Heart left ventricle (tissue), 16 donors: ENCODE measurements at regions not wholly inside any gene's neighbourhood (a gene's known extent, or its start where the extent isn't known, plus 50 kb on each side); places are given as distances from the start of the nearest gene placed in this dataset.
"Not testable (repeated sequence)": the region's sequence is repeated elsewhere in the genome, so short reads cannot be mapped to it uniquely, and the experiment has no call there.

Experiments used
- ATAC-seq, 4 donors: fragments of 200-7000 bp; cut with Tn5 transposase; one replicate each; pipeline ENCODE4 v1.9.1; 2020 to 2022; ENCODE audit warnings: moderate library complexity in 4 of 4, mild to moderate bottlenecking in 3 of 4, moderate number of reproducible peaks in 1 of 4
- DNase-seq, 5 donors: peaks; one replicate each; pipeline ENCODE4 v3.0.0-alpha.2; 2020
- H3K27ac ChIP-seq, 12 donors: fragments of 200-600 bp; sonication (generic) in 4 of 12; one replicate each; pipeline versions ENCODE4 v1.5.0 to v1.8.0; 2016 to 2022; ENCODE audit warnings: mild to moderate bottlenecking in 2 of 12
- H3K27me3 ChIP-seq, 9 donors: fragments of 200-600 bp; sonication (generic) in 2 of 9; one replicate each; pipeline versions ENCODE4 v1.5.1 to v1.8.0; 2016 to 2022; ENCODE audit warnings: mild to moderate bottlenecking in 3 of 9
- H3K36me3 ChIP-seq, 9 donors: fragments of 200-600 bp; sonication (generic) in 2 of 9; one replicate each; pipeline versions ENCODE4 v1.5.0 to v1.8.0; 2018 to 2022; ENCODE audit warnings: mild to moderate bottlenecking in 2 of 9
- H3K4me1 ChIP-seq, 12 donors: fragments of 200-600 bp; sonication (generic) in 4 of 12; one replicate each; pipeline versions ENCODE4 v1.5.0 to v1.8.0; 2016 to 2022; ENCODE audit warnings: mild to moderate bottlenecking in 3 of 12
- H3K4me3 ChIP-seq, 12 donors: fragments of 200-600 bp; sonication (generic) in 4 of 12; one replicate each; pipeline versions ENCODE4 v1.5.0 to v1.8.0; 2017 to 2022; ENCODE audit warnings: mild to moderate bottlenecking in 9 of 12, moderate library complexity in 4 of 12
- H3K9me3 ChIP-seq, 12 donors: fragments of 200-600 bp; sonication (generic) in 4 of 12; one replicate each; pipeline versions ENCODE4 v1.5.0 to v1.8.0; 2016 to 2022; ENCODE audit warnings: mild to moderate bottlenecking in 1 of 12
- WGBS, 4 donors: extraction: QIAGEN DNeasy Blood & Tissue Kit in 2 of 4; methylation state at CpG; one replicate each; pipeline versions ENCODE4 v1.1.5 to v1.1.7; 2013 to 2018; 5-methylcytosine and 5-hydroxymethylcytosine counted together
- intact Hi-C, 10 donors: fragments of 100-400 bp; cut with DNase I; formaldehyde crosslinking; loops; one replicate each; pipeline versions ENCODE4 v1.11.1 to v1.14.2; 2022
- donor health status: ischemic (EF 13 %, LVEDD 7.1; RV severe dilation, severe dysfunction).
- donor health status: healthy with polysubstance abuse.
- donor health status: DM: no; HTN: yes; CAD: no.
- donor health status: DM: no; HTN: no; CAD: no.
- donor health status: ischemic (EF 25% LVEDD 6.9; RV normal size, moderate dysfunction).
- donor health status: ischemic (EF 25% LVEDD 5.7; RV mildly dilated, moderate dysfunction).
- donor health status: healthy.
- donor health status: DM: yes; HTN: yes; CAD: no.
- donor health status: ischemic (EF 35%, LVEDD 5.7; RV mildly dilated, moderate dysfunction).
- donor health status: nonischemic (EF 11% LVEDD 7.7; RV severe dilation, severe dysfunction).
- donor health status: DM: yes; HTN: yes; CAD: no.
- donor health status: PGD.
- donor health status: ischemic (EF 29% LVEDD 5.4; RV normal size, mild dysfunction).
- donor health status: nonischemic (EF 23%, LVEDD 6.1; RV moderate dilation, normal function).

- H3K9me3 ChIP-seq, DNase-seq, H3K27me3 ChIP-seq, H3K4me1 ChIP-seq, intact Hi-C loops, H3K27ac ChIP-seq, ATAC-seq, H3K4me3 ChIP-seq: not testable (repeated sequence)
- WGBS, 4 donors = no CpG with 5 or more reads among the region's 1 CpG
- peaks cover 0 to 37% (median 11%) of the 10 kb centered on the region in 9 donors for H3K36me3 ChIP-seq
Measured at GRCh38 chr9:41043433-41043832, 85.0 kb downstream of the FOXD4L6 start.

DNA sequence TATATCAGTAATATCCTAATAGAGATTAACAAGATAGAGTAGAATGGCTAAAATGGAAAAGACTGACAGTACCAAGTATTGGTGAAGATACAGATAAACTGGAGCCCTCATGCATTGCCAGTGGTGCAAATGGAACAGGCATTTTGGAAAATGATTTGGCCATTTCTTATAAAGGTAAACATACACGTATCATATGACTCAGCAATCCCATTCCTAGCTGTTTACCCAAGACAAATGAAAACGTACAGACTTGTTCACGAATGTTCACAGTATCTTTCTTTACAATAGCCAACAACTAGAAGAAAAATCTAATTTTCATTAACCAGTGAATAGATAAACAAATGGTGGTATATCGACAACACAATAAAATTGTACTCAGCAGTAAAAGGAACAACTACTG is 86.4 kb downstream of the FOXD4L6 start:
- 67 to 81% (median 68%) methylated on average over 4 of the region's 4 CpGs for WGBS, 4 donors
- H3K27me3 ChIP-seq, H3K9me3 ChIP-seq, intact Hi-C loops, H3K4me3 ChIP-seq, ATAC-seq, H3K4me1 ChIP-seq, DNase-seq, H3K27ac ChIP-seq: not testable (repeated sequence)
- peaks cover 0 to 48% (median 12%) of the 10 kb centered on the region in 9 donors for H3K36me3 ChIP-seq

DNA sequence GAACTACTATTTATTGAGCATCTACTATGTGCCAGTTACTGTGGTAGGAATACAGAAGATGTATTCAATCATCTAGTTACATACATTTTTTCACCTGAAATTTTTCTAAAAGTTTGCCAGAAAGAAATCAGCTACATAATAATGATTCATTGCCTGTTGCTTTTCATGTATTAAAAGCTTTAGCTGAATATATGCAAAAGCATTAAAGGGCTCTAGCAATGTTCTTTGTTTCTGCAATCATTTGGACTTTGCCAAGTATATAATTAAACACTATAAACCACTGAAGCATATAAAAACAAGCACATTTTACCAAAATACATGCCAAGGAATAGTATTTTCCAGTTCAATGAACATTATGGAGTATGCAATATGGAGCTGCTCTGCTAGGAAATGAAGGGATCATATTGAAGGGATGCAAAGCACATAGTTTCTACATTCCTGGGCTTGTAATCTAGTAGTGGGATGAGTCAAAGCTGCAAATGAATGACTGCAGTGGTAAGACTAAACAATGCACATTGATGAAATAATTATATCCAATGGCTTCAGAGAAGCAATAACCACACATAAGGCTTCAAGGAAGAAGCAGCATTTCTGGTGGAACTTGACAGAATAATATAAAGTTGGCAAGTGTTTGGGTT is 87.7 kb downstream of the FOXD4L6 start:
- H3K9me3 ChIP-seq, DNase-seq, H3K4me1 ChIP-seq, ATAC-seq, H3K27me3 ChIP-seq, H3K27ac ChIP-seq, intact Hi-C loops, H3K4me3 ChIP-seq: not testable (repeated sequence)
- H3K36me3 ChIP-seq = peaks cover 0 to 45% (median 11%) of the 10 kb centered on the region in 9 donors

- ATAC-seq, H3K27me3 ChIP-seq, intact Hi-C loops, H3K9me3 ChIP-seq, H3K27ac ChIP-seq, DNase-seq, H3K4me3 ChIP-seq, H3K4me1 ChIP-seq: not testable (repeated sequence)
- 89 to 93% (median 92%) methylated on average over 1 of the region's 1 CpG for WGBS, 4 donors
- peaks cover 0 to 47% (median 17%) of the 10 kb centered on the region in 9 donors for H3K36me3 ChIP-seq
Measured at GRCh38 chr9:41035276-41035675, 93.2 kb downstream of the FOXD4L6 start.

- not testable (repeated sequence) for DNase-seq
Measured at GRCh38 chr9:41034699-41035197, 93.7 kb downstream of the FOXD4L6 start.

GRCh38 chr9:41033877-41034276 is 94.6 kb downstream of the FOXD4L6 start:
- intact Hi-C loops, ATAC-seq, H3K9me3 ChIP-seq, H3K27ac ChIP-seq, H3K4me1 ChIP-seq, H3K27me3 ChIP-seq, H3K4me3 ChIP-seq, DNase-seq: not testable (repeated sequence)
- H3K36me3 ChIP-seq = peaks cover 0 to 40% (median 12%) of the 10 kb centered on the region in 9 donors
- 61 to 73% (median 67%) methylated on average over 4 of the region's 4 CpGs for WGBS, 4 donors

More at GRCh38 chr9:41034699-41035197, 93.7 kb downstream of the FOXD4L6 start:
- intact Hi-C loops, H3K4me3 ChIP-seq, ATAC-seq, H3K9me3 ChIP-seq, H3K27ac ChIP-seq, H3K27me3 ChIP-seq, H3K4me1 ChIP-seq: not testable (repeated sequence)
- peaks cover 0 to 42% (median 14%) of the 10 kb centered on the region in 9 donors for H3K36me3 ChIP-seq
- WGBS, 4 donors = 71 to 96% (median 83%) methylated on average over 1 of the region's 1 CpG

- H3K36me3 ChIP-seq = peaks cover 0 to 42% (median 12%) of the 10 kb centered on the region in 9 donors
- intact Hi-C loops, H3K27me3 ChIP-seq, H3K27ac ChIP-seq, DNase-seq, H3K9me3 ChIP-seq, H3K4me1 ChIP-seq, H3K4me3 ChIP-seq: not testable (repeated sequence)
- 78 to 88% (median 81%) methylated on average over 3 of the region's 3 CpGs for WGBS, 4 donors
- peak in 1 of 4 donors; percentile 29 for ATAC-seq
Measured at GRCh38 chr9:41033360-41033759, 95.1 kb downstream of the FOXD4L6 start.

GRCh38 chr9:41026912-41027676 is 101.4 kb downstream of the FOXD4L6 start:
- peaks cover 0 to 17% (median 0%) of the 10 kb centered on the region in 9 donors for H3K36me3 ChIP-seq
- H3K27ac ChIP-seq, H3K9me3 ChIP-seq, H3K4me3 ChIP-seq, H3K4me1 ChIP-seq, intact Hi-C loops, H3K27me3 ChIP-seq, DNase-seq: not testable (repeated sequence)
- peak in 1 of 4 donors; percentile 41 for ATAC-seq
- WGBS, 4 donors = 82 to 90% (median 87%) methylated on average over 6 of the region's 6 CpGs

DNA sequence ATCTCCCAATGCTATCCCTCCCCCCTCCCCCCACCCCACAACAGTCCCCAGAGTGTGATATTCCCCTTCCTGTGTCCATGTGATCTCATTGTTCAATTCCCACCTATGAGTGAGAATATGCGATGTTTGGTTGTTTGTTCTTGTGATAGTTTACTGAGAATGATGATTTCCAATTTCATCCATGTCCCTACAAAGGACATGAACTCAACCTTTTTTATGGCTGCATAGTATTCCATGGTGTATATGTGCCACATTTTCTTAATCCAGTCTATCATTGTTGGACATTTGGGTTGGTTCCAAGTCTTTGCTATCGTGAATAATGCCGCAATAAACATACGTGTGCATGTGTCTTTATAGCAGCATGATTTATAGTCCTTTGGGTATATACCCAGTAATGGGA is 106.1 kb downstream of the FOXD4L6 start:
- ATAC-seq, DNase-seq, intact Hi-C loops, H3K4me3 ChIP-seq, H3K27ac ChIP-seq, H3K9me3 ChIP-seq, H3K4me1 ChIP-seq, H3K27me3 ChIP-seq: not testable (repeated sequence)
- WGBS, 4 donors = 94 to 99% (median 96%) methylated on average over 1 to 4 of the region's 4 CpGs
- peaks cover 0 to 18% (median 5%) of the 10 kb centered on the region in 9 donors for H3K36me3 ChIP-seq

DNA sequence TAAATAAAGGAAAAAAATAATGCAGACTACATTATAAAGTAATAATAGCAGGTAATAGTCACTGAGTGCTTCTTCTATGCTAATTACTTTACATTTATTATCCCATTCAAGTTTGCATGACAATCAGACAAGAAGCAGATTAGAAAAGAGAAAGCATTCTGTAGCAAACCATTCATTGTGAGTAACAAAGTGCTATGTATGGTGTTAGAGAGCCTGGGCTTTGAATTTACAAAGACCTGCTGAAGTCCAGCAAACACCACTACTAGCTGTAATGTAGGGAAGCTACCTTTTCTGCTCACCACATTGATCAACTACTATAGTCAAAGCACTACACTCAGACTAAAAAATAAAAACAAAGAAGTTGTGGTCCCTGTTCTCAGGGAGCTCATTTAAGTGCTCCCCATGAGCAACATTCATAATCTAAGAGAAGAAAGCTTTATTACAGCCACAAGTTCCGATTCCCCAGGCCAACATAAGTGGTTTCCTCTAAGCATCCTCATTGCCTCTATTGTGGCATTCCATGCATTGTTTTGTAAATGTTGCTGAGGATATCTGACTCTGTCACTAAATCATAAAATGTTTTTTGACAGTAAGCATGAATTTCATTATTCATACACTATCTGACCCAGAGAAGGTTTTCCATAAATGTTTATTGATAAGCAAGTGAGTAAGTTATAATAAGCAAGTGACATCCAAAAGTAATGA is 108.5 kb downstream of the FOXD4L6 start:
- H3K9me3 ChIP-seq, H3K4me1 ChIP-seq, ATAC-seq, H3K27me3 ChIP-seq, DNase-seq, H3K27ac ChIP-seq, H3K4me3 ChIP-seq, intact Hi-C loops: not testable (repeated sequence)
- H3K36me3 ChIP-seq = peaks cover 0 to 23% (median 5%) of the 10 kb centered on the region in 9 donors
- 54 to 100% (median 83%) methylated on average over 1 of the region's 1 CpG for WGBS, 4 donors
